ENCODE measurements at regions not wholly inside any gene's neighbourhood (a gene's known extent, or its start where the extent isn't known, plus 50 kb on each side); places are given as distances from the start of the nearest gene placed in this dataset.

DNA sequence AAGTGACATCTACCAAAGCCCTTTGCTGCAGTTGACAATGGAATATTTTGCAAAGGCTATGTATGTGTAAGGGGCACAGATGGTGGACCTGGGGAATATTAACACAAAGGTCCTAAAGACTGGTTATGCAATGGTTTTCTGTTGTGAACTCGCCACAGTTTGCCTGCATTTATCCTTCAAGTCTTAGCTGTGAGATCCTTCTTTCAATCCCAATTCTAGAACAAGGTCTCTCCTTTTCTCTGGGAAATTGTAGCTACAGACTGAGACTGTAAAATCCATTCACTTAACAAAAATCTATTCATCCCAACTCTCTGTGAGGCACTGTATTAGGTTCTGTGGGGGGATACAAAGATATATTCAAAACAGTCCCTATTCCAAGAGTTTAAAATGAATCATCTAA lies 250.4 kb downstream of the GPM6A start:
- no peak for DNase-seq

DNA sequence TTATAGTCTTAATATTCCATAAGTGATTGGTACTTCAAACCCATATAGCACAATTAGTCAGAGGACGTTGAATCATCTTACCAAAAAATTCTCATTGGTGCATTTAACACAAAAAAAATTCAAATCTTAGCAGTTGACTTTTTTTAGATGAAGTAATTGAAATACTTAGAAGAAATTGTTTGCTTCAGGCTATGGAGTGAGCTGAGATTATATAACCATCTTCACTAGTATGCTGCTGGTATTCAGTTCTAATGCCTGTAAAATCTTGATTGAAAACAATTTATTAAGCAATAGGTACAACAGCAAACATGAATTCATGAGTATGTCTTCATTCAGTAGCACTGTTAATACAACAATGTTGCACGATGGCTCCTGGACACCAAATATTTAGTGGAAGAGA lies 250.0 kb downstream of the GPM6A start:
- no peak for DNase-seq

DNA sequence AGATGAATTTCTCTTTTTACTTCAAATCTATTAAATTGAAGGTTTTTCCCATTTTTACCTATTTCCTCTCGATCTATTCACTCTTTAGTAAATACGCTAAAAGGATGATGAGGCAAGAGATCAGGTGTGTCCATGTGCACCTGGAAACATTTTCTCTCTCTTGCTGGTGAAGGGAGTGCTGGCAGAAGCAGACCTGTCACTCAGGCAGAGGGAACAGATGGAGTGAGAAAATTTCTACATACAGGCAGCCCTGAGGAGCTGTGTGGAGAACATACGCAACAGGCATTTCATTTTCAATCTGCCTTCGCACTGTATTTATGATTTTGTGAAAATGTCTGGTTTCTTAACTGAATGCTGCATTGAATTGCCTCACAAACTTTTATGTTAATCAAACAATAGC lies 249.5 kb downstream of the GPM6A start:
- no peak for DNase-seq

Measured in hematopoietic multipotent progenitor cell treated with erythropoietin and hydrocortisone succinate and interleukin-3 and kit ligand, for 8 days (in vitro differentiated cells).